ENCODE measurements at regions not wholly inside any gene's neighbourhood (a gene's known extent, or its start where the extent isn't known, plus 50 kb on each side); places are given as distances from the start of the nearest gene placed in this dataset.

DNA sequence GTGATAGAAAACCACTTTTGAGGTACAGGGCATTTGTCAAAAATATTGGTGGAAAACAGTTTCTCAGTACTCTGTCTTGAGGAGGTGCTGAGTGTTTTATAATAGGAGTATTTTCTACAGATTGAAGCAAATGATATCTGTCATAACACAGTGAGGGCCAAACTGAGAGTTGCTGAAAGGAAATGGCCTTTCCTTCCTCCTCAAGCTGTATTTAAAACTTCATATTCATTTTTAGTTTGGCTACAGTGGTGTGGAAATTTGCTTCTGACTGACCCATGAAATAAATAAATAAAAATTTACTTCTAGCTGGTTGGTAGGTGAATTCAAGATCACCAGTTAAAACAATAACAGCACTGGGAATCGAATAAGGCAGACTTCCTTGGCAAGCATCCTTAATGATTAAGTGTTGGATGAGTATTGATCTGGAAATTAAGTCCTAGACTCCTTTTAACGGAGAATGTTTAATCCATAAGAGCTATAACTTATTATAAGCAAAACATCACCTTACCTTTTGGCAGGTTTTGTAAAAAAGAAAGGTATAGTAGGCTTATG is 828.6 kb upstream of the CITED2 start:
- Mint-ChIP-seq H3K9me3 (no peaks in the 10 kb centered on the region), H3K27me3 (ENCODE audit: insufficient read depth) (no peaks in the 10 kb centered on the region), H3K27ac (no peak overlapping the region), H3K4me3 (no peak overlapping the region), H3K4me1 (peaks cover 2% of the 10 kb centered on the region), H3K36me3 (ENCODE audit: low read depth) (no peaks in the 10 kb centered on the region)
- Histone ChIP-seq H3K27ac (ENCODE audit: low read depth, low read length) (no peak overlapping the region), H3K36me3 (ENCODE audit: control insufficient read depth, insufficient read depth, low read length) (no peaks in the 10 kb centered on the region), H3K9ac (ENCODE audit: extremely low read depth, low read length, poor library complexity, severe bottlenecking) (no peak overlapping the region), H3K4me1 (ENCODE audit: control insufficient read depth, insufficient read depth, low read length) (no peaks in the 10 kb centered on the region), H3K9me3 (ENCODE audit: control insufficient read depth, low read length) (no peaks in the 10 kb centered on the region), H3K4me3 (ENCODE audit: low read length) (no peak overlapping the region), H3K27me3 (ENCODE audit: control insufficient read depth, insufficient read depth, low read length, poor library complexity, severe bottlenecking) (no peaks in the 10 kb centered on the region)
- WGBS, 2 experiments (ENCODE audit: insufficient coverage in 1 of 2, insufficient read length in 1 of 2), result 100% methylated on average over 1 of the region's 2 CpGs; no CpG with 5 or more reads in 1 of the 2 experiments
- no peak for DNase-seq
- no peak for TF ChIP-seq CTCF (conservative IDR thresholded peaks at IDR 0.05)

GRCh38 chr6:140201787-140202458 is 827.5 kb upstream of the CITED2 start:
- TF ChIP-seq CTCF (conservative IDR thresholded peaks at IDR 0.05), result no peak
- Histone ChIP-seq H3K9ac (ENCODE audit: extremely low read depth, low read length, poor library complexity, severe bottlenecking) (no peak overlapping the region), H3K9me3 (ENCODE audit: control insufficient read depth, low read length) (no peaks in the 10 kb centered on the region), H3K27ac (ENCODE audit: low read depth, low read length) (no peak overlapping the region), H3K4me3 (ENCODE audit: low read length) (no peak overlapping the region), H3K4me1 (ENCODE audit: control insufficient read depth, insufficient read depth, low read length) (no peaks in the 10 kb centered on the region), H3K36me3 (ENCODE audit: control insufficient read depth, insufficient read depth, low read length) (no peaks in the 10 kb centered on the region), H3K27me3 (ENCODE audit: control insufficient read depth, insufficient read depth, low read length, poor library complexity, severe bottlenecking) (no peaks in the 10 kb centered on the region)
- Mint-ChIP-seq H3K27ac (no peak overlapping the region), H3K4me3 (no peak overlapping the region), H3K27me3 (ENCODE audit: insufficient read depth) (no peaks in the 10 kb centered on the region), H3K4me1 (peaks cover 2% of the 10 kb centered on the region), H3K36me3 (ENCODE audit: low read depth) (no peaks in the 10 kb centered on the region), H3K9me3 (peaks cover 1% of the 10 kb centered on the region)
- WGBS, 2 experiments (ENCODE audit: insufficient coverage in 1 of 2, insufficient read length in 1 of 2), result no CpG with 5 or more reads among the region's 1 CpG
- DNase-seq, result no peak

GRCh38 chr6:140193269-140193668 is 818.8 kb upstream of the CITED2 start:
- H3K9me3 ChIP-seq (ENCODE audit: control insufficient read depth, low read length), result peaks cover 52% of the 10 kb centered on the region
- peak overlapping the region; percentile 54 for H3K4me3 ChIP-seq (ENCODE audit: low read length)
- H3K27ac ChIP-seq (ENCODE audit: low read depth, low read length), result no peak overlapping the region
- no peak overlapping the region for H3K4me3 Mint-ChIP-seq
- TF ChIP-seq CTCF (conservative IDR thresholded peaks at IDR 0.05), result no peak
- H3K27me3 ChIP-seq (ENCODE audit: control insufficient read depth, insufficient read depth, low read length, poor library complexity, severe bottlenecking), result no peaks in the 10 kb centered on the region
- H3K9ac ChIP-seq (ENCODE audit: extremely low read depth, low read length, poor library complexity, severe bottlenecking), result no peak overlapping the region
- H3K4me1 Mint-ChIP-seq, result no peaks in the 10 kb centered on the region
- peaks cover 76% of the 10 kb centered on the region for H3K9me3 Mint-ChIP-seq
- no peaks in the 10 kb centered on the region for H3K4me1 ChIP-seq (ENCODE audit: control insufficient read depth, insufficient read depth, low read length)
- H3K36me3 ChIP-seq (ENCODE audit: control insufficient read depth, insufficient read depth, low read length), result no peaks in the 10 kb centered on the region
- peaks cover 13% of the 10 kb centered on the region for H3K36me3 Mint-ChIP-seq (ENCODE audit: low read depth)
- no peak for DNase-seq
- H3K27me3 Mint-ChIP-seq (ENCODE audit: insufficient read depth), result no peaks in the 10 kb centered on the region
- no peak overlapping the region for H3K27ac Mint-ChIP-seq
- 92 to 100% methylated on average over 1 to 2 of the region's 2 CpGs for WGBS, 2 experiments (ENCODE audit: insufficient coverage in 1 of 2, insufficient read length in 1 of 2)

Data from endodermal cell (in vitro differentiated cells).